Kidney epithelial cell (primary cell): ENCODE measurements at regions not wholly inside any gene's neighbourhood (a gene's known extent, or its start where the extent isn't known, plus 50 kb on each side); places are given as distances from the start of the nearest gene placed in this dataset.
A peak's percentile ranks its signal among the peaks of the same experiment; 100 is the strongest.

ENCODE experiments used
- DNase-seq: peaks from one replicate; pipeline ENCODE4 v3.0.0-alpha.2; 2010; ENCODE audit warnings: low read depth
- H3K27me3 ChIP-seq: 2 replicates; pipeline ENCODE4 v1.6.0; 2011; ENCODE audit warnings: low read length; ENCODE audit not compliant: control insufficient read depth, insufficient read depth
- H3K36me3 ChIP-seq: 2 replicates; pipeline ENCODE4 v1.5.1; 2011; ENCODE audit warnings: low read length; ENCODE audit not compliant: control insufficient read depth, insufficient read depth
- H3K4me3 ChIP-seq: 2 replicates; pipeline ENCODE4 v1.5.1; 2011; ENCODE audit warnings: low read depth, mild to moderate bottlenecking, control low read depth, low read length
- CTCF ChIP-seq: IDR thresholded peaks from 2 replicates; pipeline ENCODE4 v1.5.1; 2011; ENCODE audit warnings: mild to moderate bottlenecking, moderate library complexity, low read length, control low read depth, inconsistent platforms; ENCODE audit not compliant: insufficient read depth, poor library complexity, severe bottlenecking

GRCh38 chr3:76044601-76045600 lies 259.6 kb upstream of the ZNF717 start:
- Histone ChIP-seq H3K27me3 (no peaks in the 10 kb centered on the region), H3K4me3 (no peak overlapping the region), H3K36me3 (no peaks in the 10 kb centered on the region)
- no peak for DNase-seq
- peak; percentile 57 for TF ChIP-seq CTCF

DNA sequence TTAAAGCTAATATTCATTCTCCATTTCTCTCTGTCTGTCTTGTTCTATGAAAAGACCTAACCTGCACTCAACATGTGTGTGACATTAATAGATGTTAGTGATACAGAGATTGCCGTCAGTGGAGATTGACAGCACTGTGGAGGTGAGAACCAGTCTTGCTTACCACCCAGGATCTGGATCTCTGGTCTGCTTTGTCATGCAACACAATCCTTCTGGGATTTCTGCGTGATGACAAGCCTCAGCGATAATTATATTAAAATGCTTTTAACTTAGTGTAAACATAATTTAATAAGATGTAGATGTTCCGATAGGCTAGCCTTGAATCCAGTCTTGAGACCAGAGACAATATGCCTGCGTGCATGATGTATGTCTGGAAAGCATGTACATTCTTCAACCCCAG lies 262.0 kb upstream of the ZNF717 start:
- no peak for DNase-seq
- no peaks in the 10 kb centered on the region for H3K27me3 ChIP-seq
- no peaks in the 10 kb centered on the region for H3K36me3 ChIP-seq
- TF ChIP-seq CTCF, result no peak
- H3K4me3 ChIP-seq, result no peak overlapping the region

- Histone ChIP-seq H3K27me3 (no peaks in the 10 kb centered on the region), H3K4me3 (no peak overlapping the region), H3K36me3 (no peaks in the 10 kb centered on the region)
- no peak for TF ChIP-seq CTCF
- DNase-seq, result no peak
Measured at GRCh38 chr3:76049776-76050175, 264.4 kb upstream of the ZNF717 start.

- no peak for TF ChIP-seq CTCF
- DNase-seq, result no peak
- Histone ChIP-seq H3K36me3 (no peaks in the 10 kb centered on the region), H3K4me3 (no peak overlapping the region), H3K27me3 (no peaks in the 10 kb centered on the region)
Measured at GRCh38 chr3:76051145-76051544, 265.8 kb upstream of the ZNF717 start.

DNA sequence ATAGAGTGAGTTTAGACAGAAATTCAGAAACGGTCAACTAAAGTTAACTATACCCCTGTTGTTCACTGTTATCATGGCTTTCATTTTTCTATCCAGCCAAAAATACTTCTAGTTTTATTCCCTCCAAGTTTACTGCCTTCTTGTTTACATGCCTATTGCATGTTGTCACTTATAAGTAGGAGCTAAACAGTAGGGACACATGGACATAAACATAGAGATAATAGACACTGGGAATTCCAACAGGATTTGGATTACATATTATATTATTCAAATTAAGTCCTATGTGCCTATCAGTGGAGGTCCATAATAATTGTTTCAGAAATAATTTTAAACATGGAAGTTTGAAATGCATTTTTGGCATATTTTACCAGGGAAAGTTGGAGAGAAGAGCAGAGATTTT lies 269.1 kb upstream of the ZNF717 start:
- H3K4me3 ChIP-seq, result no peak overlapping the region
- no peaks in the 10 kb centered on the region for H3K36me3 ChIP-seq
- no peaks in the 10 kb centered on the region for H3K27me3 ChIP-seq
- TF ChIP-seq CTCF, result no peak
- DNase-seq, result no peak

- no peak for TF ChIP-seq CTCF
- DNase-seq, result no peak
- H3K27me3 ChIP-seq, result no peaks in the 10 kb centered on the region
- H3K4me3 ChIP-seq, result no peak overlapping the region
- no peaks in the 10 kb centered on the region for H3K36me3 ChIP-seq
Measured at GRCh38 chr3:76061654-76062053, 276.3 kb upstream of the ZNF717 start.
